IMR-90 (cell line): ENCODE measurements at regions not wholly inside any gene's neighbourhood (a gene's known extent, or its start where the extent isn't known, plus 50 kb on each side); places are given as distances from the start of the nearest gene placed in this dataset.

Experiments used
- CEBPB ChIP-seq: IDR thresholded peaks from 2 replicates; pipeline ENCODE4 v1.6.1; 2012; ENCODE audit warnings: low read depth, low read length, improper control_type of control experiment
- CTCF ChIP-seq: conservative IDR thresholded peaks from 2 replicates; pipeline ENCODE4 v1.5.1; 2012; ENCODE audit warnings: mild to moderate bottlenecking, low read depth, low read length, improper control_type of control experiment
- MAFK ChIP-seq: IDR thresholded peaks from 2 replicates; pipeline ENCODE4 v1.6.1; 2012; ENCODE audit warnings: low read depth, low read length, improper control_type of control experiment
- MAZ ChIP-seq: IDR thresholded peaks from 2 replicates; pipeline ENCODE4 v1.6.1; 2012; ENCODE audit warnings: low read depth, mild to moderate bottlenecking, low read length, improper control_type of control experiment, moderate library complexity, borderline replicate concordance
- POLR2A ChIP-seq: IDR thresholded peaks from 2 replicates; pipeline ENCODE4 v1.6.1; 2012; ENCODE audit warnings: mild to moderate bottlenecking, low read depth, low read length
- RCOR1 ChIP-seq: IDR thresholded peaks from 2 replicates; pipeline ENCODE4 v1.6.1; 2012; ENCODE audit warnings: mild to moderate bottlenecking, low read length, improper control_type of control experiment; ENCODE audit not compliant: insufficient replicate concordance
- RFX5 ChIP-seq: IDR thresholded peaks from 2 replicates; pipeline ENCODE4 v1.8.0; 2012; ENCODE audit warnings: low read depth, mild to moderate bottlenecking, low read length, moderate library complexity

- no peak for TF ChIP-seq CTCF
- no peak for TF ChIP-seq RCOR1
- no peak for TF ChIP-seq CEBPB
- no peak for TF ChIP-seq POLR2A
- TF ChIP-seq RFX5, result no peak
- TF ChIP-seq MAFK, result no peak
- no peak for TF ChIP-seq MAZ
Observed at GRCh38 chr13:26820871-26821270, 60.3 kb upstream of the GPR12 start.
